ENCODE measurements at regions not wholly inside any gene's neighbourhood (a gene's known extent, or its start where the extent isn't known, plus 50 kb on each side); places are given as distances from the start of the nearest gene placed in this dataset.

DNA sequence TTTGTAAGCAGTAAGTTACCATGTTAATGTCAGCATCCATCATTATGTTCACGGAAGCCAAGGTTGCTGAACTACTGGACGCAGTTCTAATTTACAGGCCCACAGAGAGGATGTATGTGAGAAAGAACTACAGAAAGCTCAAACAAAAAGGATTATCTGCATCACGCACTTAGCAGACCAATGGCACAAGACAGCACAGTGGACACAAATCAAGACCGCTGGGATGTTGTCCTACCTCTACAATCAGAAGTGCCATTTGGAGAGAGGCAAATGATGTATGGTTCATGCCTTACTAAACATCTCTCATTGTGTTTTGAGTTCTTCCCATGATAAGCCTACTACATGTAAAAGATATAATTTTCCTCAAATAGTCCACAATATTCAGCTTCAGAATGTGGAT, 330.7 kb upstream of the CHAC2 start:
- Mint-ChIP-seq H3K27ac (no peak overlapping the region), H3K9me3 (no peaks in the 10 kb centered on the region)
- TF ChIP-seq JUNB (IDR thresholded peaks at IDR 0.05; ENCODE audit: unreplicated experiment) (no peak), NANOG (IDR thresholded peaks at IDR 0.05; ENCODE audit: borderline replicate concordance) (no peak), POLR2AphosphoS5 (IDR thresholded peaks at IDR 0.05; ENCODE audit: low read depth) (no peak), EZH2 (IDR thresholded peaks at IDR 0.05; ENCODE audit: low read depth, unreplicated experiment) (no peak)

GRCh38 chr2:53435610-53436009, 332.0 kb upstream of the CHAC2 start:
- H3K27me3 Mint-ChIP-seq (ENCODE audit: insufficient read depth, low read depth, poor library complexity), result no peaks in the 10 kb centered on the region
- H3K36me3 Mint-ChIP-seq (ENCODE audit: low read depth), result no peaks in the 10 kb centered on the region
- DNase-seq (ENCODE audit: low spot score) (no peak), ATAC-seq (peak; percentile 58)
- peaks cover 32% of the 10 kb centered on the region for H3K4me1 Mint-ChIP-seq
- no peaks in the 10 kb centered on the region for H3K9me3 Mint-ChIP-seq
- H3F3A ChIP-seq (replicated peaks; ENCODE audit: low read depth), result peaks cover 5% of the 10 kb centered on the region
- peak overlapping the region; percentile 91 for H3K27ac ChIP-seq (ENCODE audit: low read depth)
- peaks cover 31% of the 10 kb centered on the region for H3K4me1 ChIP-seq (ENCODE audit: insufficient read depth)
- TF ChIP-seq ZNF114 (CRISPR knock-in tag; IDR thresholded peaks at IDR 0.05) (no peak), STAT1 (IDR thresholded peaks at IDR 0.05; ENCODE audit: unreplicated experiment) (no peak), CREB1 (CRISPR knock-in tag; IDR thresholded peaks at IDR 0.05; ENCODE audit: low read depth) (no peak)
- TF ChIP-seq, protein P1, sequence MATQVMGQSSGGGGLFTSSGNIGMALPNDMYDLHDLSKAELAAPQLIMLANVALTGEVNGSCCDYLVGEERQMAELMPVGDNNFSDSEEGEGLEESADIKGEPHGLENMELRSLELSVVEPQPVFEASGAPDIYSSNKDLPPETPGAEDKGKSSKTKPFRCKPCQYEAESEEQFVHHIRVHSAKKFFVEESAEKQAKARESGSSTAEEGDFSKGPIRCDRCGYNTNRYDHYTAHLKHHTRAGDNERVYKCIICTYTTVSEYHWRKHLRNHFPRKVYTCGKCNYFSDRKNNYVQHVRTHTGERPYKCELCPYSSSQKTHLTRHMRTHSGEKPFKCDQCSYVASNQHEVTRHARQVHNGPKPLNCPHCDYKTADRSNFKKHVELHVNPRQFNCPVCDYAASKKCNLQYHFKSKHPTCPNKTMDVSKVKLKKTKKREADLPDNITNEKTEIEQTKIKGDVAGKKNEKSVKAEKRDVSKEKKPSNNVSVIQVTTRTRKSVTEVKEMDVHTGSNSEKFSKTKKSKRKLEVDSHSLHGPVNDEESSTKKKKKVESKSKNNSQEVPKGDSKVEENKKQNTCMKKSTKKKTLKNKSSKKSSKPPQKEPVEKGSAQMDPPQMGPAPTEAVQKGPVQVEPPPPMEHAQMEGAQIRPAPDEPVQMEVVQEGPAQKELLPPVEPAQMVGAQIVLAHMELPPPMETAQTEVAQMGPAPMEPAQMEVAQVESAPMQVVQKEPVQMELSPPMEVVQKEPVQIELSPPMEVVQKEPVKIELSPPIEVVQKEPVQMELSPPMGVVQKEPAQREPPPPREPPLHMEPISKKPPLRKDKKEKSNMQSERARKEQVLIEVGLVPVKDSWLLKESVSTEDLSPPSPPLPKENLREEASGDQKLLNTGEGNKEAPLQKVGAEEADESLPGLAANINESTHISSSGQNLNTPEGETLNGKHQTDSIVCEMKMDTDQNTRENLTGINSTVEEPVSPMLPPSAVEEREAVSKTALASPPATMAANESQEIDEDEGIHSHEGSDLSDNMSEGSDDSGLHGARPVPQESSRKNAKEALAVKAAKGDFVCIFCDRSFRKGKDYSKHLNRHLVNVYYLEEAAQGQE (IDR thresholded peaks at IDR 0.05; ENCODE audit: unreplicated experiment), result no peak
- H3K36me3 ChIP-seq (ENCODE audit: insufficient read depth), result no peaks in the 10 kb centered on the region
- no peaks in the 10 kb centered on the region for H4K20me1 ChIP-seq (replicated peaks; ENCODE audit: insufficient read depth)
- peaks cover 16% of the 10 kb centered on the region for H3K9me2 ChIP-seq (ENCODE audit: insufficient read depth)
- H3K27me3 ChIP-seq (ENCODE audit: insufficient read depth), result no peaks in the 10 kb centered on the region
- H3K4me3 Mint-ChIP-seq, result no peak overlapping the region
- H3K27ac Mint-ChIP-seq, result peak overlapping the region; percentile 43; the same call in 1 of the 2 replicates
- no peaks in the 10 kb centered on the region for H3K79me2 ChIP-seq (replicated peaks; ENCODE audit: insufficient read depth)
- no peak overlapping the region; the same call in 1 of the 2 replicates for H2AFZ ChIP-seq
- H3K4me2 ChIP-seq, result no peak overlapping the region; the same call in 1 of the 2 replicates
- H3K4me3 ChIP-seq, result no peak overlapping the region

More for the DNA sequence above, 330.7 kb upstream of the CHAC2 start:
- H3K27ac ChIP-seq (ENCODE audit: low read depth), result no peak overlapping the region
- H3K4me2 ChIP-seq, result no peak overlapping the region
- DNase-seq (ENCODE audit: low spot score), result no peak
- H4K20me1 ChIP-seq (replicated peaks; ENCODE audit: insufficient read depth), result no peaks in the 10 kb centered on the region
- H3F3A ChIP-seq (replicated peaks; ENCODE audit: low read depth), result peaks cover 5% of the 10 kb centered on the region
- no peak overlapping the region for H2AFZ ChIP-seq
- no peaks in the 10 kb centered on the region for H3K27me3 ChIP-seq (ENCODE audit: insufficient read depth)
- H3K4me3 ChIP-seq, result no peak overlapping the region
- H3K4me1 ChIP-seq (ENCODE audit: insufficient read depth), result peaks cover 34% of the 10 kb centered on the region
- H3K27me3 Mint-ChIP-seq (ENCODE audit: insufficient read depth, low read depth, poor library complexity), result no peaks in the 10 kb centered on the region
- H3K36me3 ChIP-seq (ENCODE audit: insufficient read depth), result no peaks in the 10 kb centered on the region
- H3K9me2 ChIP-seq (ENCODE audit: insufficient read depth), result peaks cover 14% of the 10 kb centered on the region
- ATAC-seq, result no peak
- H3K4me3 Mint-ChIP-seq, result no peak overlapping the region
- no peaks in the 10 kb centered on the region for H3K36me3 Mint-ChIP-seq (ENCODE audit: low read depth)
- H3K4me1 Mint-ChIP-seq, result peaks cover 35% of the 10 kb centered on the region
- no peaks in the 10 kb centered on the region for H3K79me2 ChIP-seq (replicated peaks; ENCODE audit: insufficient read depth)

Data from GM23338 (cell line).